ENCODE measurements at regions not wholly inside any gene's neighbourhood (a gene's known extent, or its start where the extent isn't known, plus 50 kb on each side); places are given as distances from the start of the nearest gene placed in this dataset.

DNA sequence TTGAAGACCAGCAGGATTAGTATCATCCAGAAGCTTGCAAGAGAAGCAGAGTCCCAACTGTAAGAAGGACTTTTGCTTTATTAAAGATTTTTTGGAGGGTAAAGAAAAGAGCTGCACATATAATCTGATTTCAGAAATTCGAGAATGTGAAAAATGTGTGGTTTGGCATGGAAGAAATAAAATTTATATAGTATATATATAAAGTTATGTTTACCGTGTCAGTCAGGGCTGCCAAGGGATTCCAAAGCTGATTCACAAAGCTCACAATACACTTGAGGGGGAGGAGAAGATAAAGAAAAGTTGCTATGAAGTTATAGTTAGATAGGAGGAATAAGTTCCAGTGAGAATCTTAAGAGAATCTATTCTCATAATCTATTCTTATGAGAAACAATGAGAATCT is 231.8 kb upstream of the CACNA2D1 start:
- Histone ChIP-seq H3K23ac (ENCODE audit: low read length) (no peak overlapping the region), H2BK5ac (ENCODE audit: low read depth, low read length, poor library complexity) (no peak overlapping the region), H3K27me3 (ENCODE audit: insufficient read depth, low read length) (no peaks in the 10 kb centered on the region), H3K4ac (ENCODE audit: low read depth, low read length) (no peak overlapping the region), H4K12ac (ENCODE audit: low read depth, low read length) (no peak overlapping the region), H3K18ac (ENCODE audit: low read length) (no peak overlapping the region), H3K36me3 (ENCODE audit: control insufficient read depth in 1 of 2, insufficient read depth in 2 of 2, low read length in 2 of 2) (no peaks in the 10 kb centered on the region), H3K79me2 (ENCODE audit: control insufficient read depth, insufficient read depth, low read length, poor library complexity) (no peaks in the 10 kb centered on the region), H3K4me3 (ENCODE audit: low read depth, low read length) (no peak overlapping the region), H2BK12ac (ENCODE audit: low read length) (no peak overlapping the region), H3K14ac (ENCODE audit: low read length) (no peak overlapping the region), H3K4me1 (ENCODE audit: control insufficient read depth in 1 of 2, insufficient read depth in 2 of 2, low read length in 2 of 2) (no peaks in the 10 kb centered on the region), H4K91ac (ENCODE audit: low read depth, low read length) (no peak overlapping the region), H2BK120ac (ENCODE audit: insufficient read depth, low read length, poor library complexity) (no peak overlapping the region), H3K9me3 (ENCODE audit: insufficient read depth, low read depth, low read length) (no peaks in the 10 kb centered on the region), H3K79me1 (ENCODE audit: low read length) (no peaks in the 10 kb centered on the region), H2AK5ac (ENCODE audit: low read length) (no peak overlapping the region), H2AFZ (ENCODE audit: insufficient read depth, low read length, poor library complexity) (no peak overlapping the region), H3K9ac (ENCODE audit: low read length) (no peak overlapping the region), H4K8ac (ENCODE audit: low read depth, low read length) (no peak overlapping the region), H3K4me2 (ENCODE audit: low read length) (no peak overlapping the region), H3K27ac (ENCODE audit: low read depth, low read length) (no peak overlapping the region)
- 100% methylated on average over 1 of the region's 2 CpGs for WGBS (ENCODE audit: extremely low coverage, insufficient coverage, insufficient read length)
- no peak for DNase-seq

DNA sequence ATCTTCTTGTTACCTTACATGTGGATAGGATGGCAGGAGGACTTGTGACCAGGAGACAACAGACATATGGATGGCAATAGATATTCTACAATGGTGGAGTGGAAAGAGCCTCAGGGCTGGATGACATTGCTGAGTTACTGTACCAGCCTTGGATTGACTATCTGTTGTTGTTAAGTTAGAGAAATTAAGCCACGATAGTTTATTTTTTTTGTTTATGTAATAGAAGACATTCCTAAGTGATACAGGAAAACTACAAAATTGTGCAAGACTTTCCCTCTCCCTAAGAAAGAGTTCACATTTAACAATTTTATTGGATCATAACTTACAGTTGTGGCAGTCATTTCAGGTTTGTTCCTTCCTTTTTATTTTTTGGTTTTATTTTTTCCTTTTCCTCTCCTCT is 230.7 kb upstream of the CACNA2D1 start:
- no peak overlapping the region for H3K27ac ChIP-seq (ENCODE audit: low read depth, low read length)
- H3K4ac ChIP-seq (ENCODE audit: low read depth, low read length), result no peak overlapping the region
- no peak overlapping the region for H3K14ac ChIP-seq (ENCODE audit: low read length)
- H3K4me2 ChIP-seq (ENCODE audit: low read length), result no peak overlapping the region
- H3K4me3 ChIP-seq (ENCODE audit: low read depth, low read length), result no peak overlapping the region
- H4K91ac ChIP-seq (ENCODE audit: low read depth, low read length), result no peak overlapping the region
- no peaks in the 10 kb centered on the region for H3K79me1 ChIP-seq (ENCODE audit: low read length)
- no peaks in the 10 kb centered on the region for H3K79me2 ChIP-seq (ENCODE audit: control insufficient read depth, insufficient read depth, low read length, poor library complexity)
- H3K9ac ChIP-seq (ENCODE audit: low read length), result no peak overlapping the region
- H3K18ac ChIP-seq (ENCODE audit: low read length), result no peak overlapping the region
- no peaks in the 10 kb centered on the region for H3K9me3 ChIP-seq (ENCODE audit: insufficient read depth, low read depth, low read length)
- H4K12ac ChIP-seq (ENCODE audit: low read depth, low read length), result no peak overlapping the region
- no peak overlapping the region for H2AFZ ChIP-seq (ENCODE audit: insufficient read depth, low read length, poor library complexity)
- no peaks in the 10 kb centered on the region for H3K36me3 ChIP-seq (ENCODE audit: control insufficient read depth in 1 of 2, insufficient read depth in 2 of 2, low read length in 2 of 2)
- H3K27me3 ChIP-seq (ENCODE audit: insufficient read depth, low read length), result no peaks in the 10 kb centered on the region
- DNase-seq, result no peak
- H2AK5ac ChIP-seq (ENCODE audit: low read length), result no peak overlapping the region
- H2BK120ac ChIP-seq (ENCODE audit: insufficient read depth, low read length, poor library complexity), result no peak overlapping the region
- no peak overlapping the region for H2BK12ac ChIP-seq (ENCODE audit: low read length)
- H2BK5ac ChIP-seq (ENCODE audit: low read depth, low read length, poor library complexity), result no peak overlapping the region
- WGBS (ENCODE audit: extremely low coverage, insufficient coverage, insufficient read length), result no CpG with 5 or more reads among the region's 1 CpG
- H4K8ac ChIP-seq (ENCODE audit: low read depth, low read length), result no peak overlapping the region
- no peaks in the 10 kb centered on the region for H3K4me1 ChIP-seq (ENCODE audit: control insufficient read depth in 1 of 2, insufficient read depth in 2 of 2, low read length in 2 of 2)
- no peak overlapping the region for H3K23ac ChIP-seq (ENCODE audit: low read length)

DNA sequence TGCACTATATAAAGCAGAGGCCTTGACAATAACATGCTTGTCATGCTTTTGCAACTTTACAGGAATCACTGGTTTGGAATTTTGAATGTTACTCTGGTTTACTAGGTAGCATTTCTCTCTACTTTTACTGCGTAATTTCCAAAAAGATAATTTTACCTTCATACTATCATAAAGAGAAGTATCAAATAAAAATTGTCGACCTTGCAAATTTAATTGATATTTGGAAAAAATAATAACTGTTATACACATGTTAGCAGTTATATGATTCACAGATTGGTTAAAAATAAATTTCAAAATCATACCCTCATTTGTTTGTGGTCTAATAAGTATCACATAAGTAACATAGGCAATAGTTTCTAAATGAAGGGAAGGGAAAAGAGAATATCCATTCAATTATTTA is 228.5 kb upstream of the CACNA2D1 start:
- no peak overlapping the region for H3K27ac ChIP-seq (ENCODE audit: low read depth, low read length)
- H2BK5ac ChIP-seq (ENCODE audit: low read depth, low read length, poor library complexity), result no peak overlapping the region
- no peak overlapping the region for H3K9ac ChIP-seq (ENCODE audit: low read length)
- H3K9me3 ChIP-seq (ENCODE audit: insufficient read depth, low read depth, low read length), result no peaks in the 10 kb centered on the region
- H3K4me1 ChIP-seq (ENCODE audit: control insufficient read depth in 1 of 2, insufficient read depth in 2 of 2, low read length in 2 of 2), result no peaks in the 10 kb centered on the region
- no peaks in the 10 kb centered on the region for H3K79me2 ChIP-seq (ENCODE audit: control insufficient read depth, insufficient read depth, low read length, poor library complexity)
- no peak overlapping the region for H3K4me3 ChIP-seq (ENCODE audit: low read depth, low read length)
- no peak overlapping the region for H3K4ac ChIP-seq (ENCODE audit: low read depth, low read length)
- H4K8ac ChIP-seq (ENCODE audit: low read depth, low read length), result no peak overlapping the region
- no peak overlapping the region for H3K23ac ChIP-seq (ENCODE audit: low read length)
- no peak overlapping the region for H2AFZ ChIP-seq (ENCODE audit: insufficient read depth, low read length, poor library complexity)
- no peaks in the 10 kb centered on the region for H3K79me1 ChIP-seq (ENCODE audit: low read length)
- H2BK12ac ChIP-seq (ENCODE audit: low read length), result no peak overlapping the region
- no peaks in the 10 kb centered on the region for H3K27me3 ChIP-seq (ENCODE audit: insufficient read depth, low read length)
- H4K12ac ChIP-seq (ENCODE audit: low read depth, low read length), result no peak overlapping the region
- no CpG with 5 or more reads among the region's 2 CpGs for WGBS (ENCODE audit: extremely low coverage, insufficient coverage, insufficient read length)
- no peak overlapping the region for H2AK5ac ChIP-seq (ENCODE audit: low read length)
- no peak overlapping the region for H3K18ac ChIP-seq (ENCODE audit: low read length)
- H3K36me3 ChIP-seq (ENCODE audit: control insufficient read depth in 1 of 2, insufficient read depth in 2 of 2, low read length in 2 of 2), result no peaks in the 10 kb centered on the region
- no peak overlapping the region for H4K91ac ChIP-seq (ENCODE audit: low read depth, low read length)
- H3K4me2 ChIP-seq (ENCODE audit: low read length), result no peak overlapping the region
- H2BK120ac ChIP-seq (ENCODE audit: insufficient read depth, low read length, poor library complexity), result no peak overlapping the region
- H3K14ac ChIP-seq (ENCODE audit: low read length), result no peak overlapping the region
- no peak for DNase-seq

DNA sequence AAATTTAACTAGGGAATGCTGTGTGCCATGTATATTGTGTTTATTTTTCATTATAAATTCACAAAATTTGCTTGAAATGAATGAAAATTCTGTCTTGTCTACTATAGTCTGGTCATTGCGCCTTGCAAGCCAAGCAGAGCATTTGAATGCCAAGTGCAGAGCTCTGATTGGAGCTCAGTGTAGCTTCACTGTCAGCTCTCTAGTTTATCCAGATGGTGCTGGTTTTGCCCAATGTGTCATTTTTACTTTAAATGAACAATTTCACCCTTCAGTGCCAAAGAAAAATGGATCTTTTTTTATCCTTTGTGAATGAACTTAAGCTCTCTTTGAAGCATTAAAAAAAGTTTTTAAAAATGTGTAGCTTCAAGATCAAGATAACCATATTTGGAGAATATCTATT is 225.6 kb upstream of the CACNA2D1 start:
- no peak overlapping the region for H3K4ac ChIP-seq (ENCODE audit: low read depth, low read length)

More for the DNA sequence above, 225.6 kb upstream of the CACNA2D1 start:
- no CpG with 5 or more reads among the region's 1 CpG for WGBS (ENCODE audit: extremely low coverage, insufficient coverage, insufficient read length)
- Histone ChIP-seq H3K9ac (ENCODE audit: low read length) (no peak overlapping the region), H3K27ac (ENCODE audit: low read depth, low read length) (no peak overlapping the region), H3K23ac (ENCODE audit: low read length) (no peak overlapping the region), H3K79me2 (ENCODE audit: control insufficient read depth, insufficient read depth, low read length, poor library complexity) (no peaks in the 10 kb centered on the region), H2BK5ac (ENCODE audit: low read depth, low read length, poor library complexity) (no peak overlapping the region), H3K36me3 (ENCODE audit: control insufficient read depth in 1 of 2, insufficient read depth in 2 of 2, low read length in 2 of 2) (no peaks in the 10 kb centered on the region), H2BK12ac (ENCODE audit: low read length) (no peak overlapping the region), H3K9me3 (ENCODE audit: insufficient read depth, low read depth, low read length) (no peaks in the 10 kb centered on the region), H4K12ac (ENCODE audit: low read depth, low read length) (no peak overlapping the region), H2BK120ac (ENCODE audit: insufficient read depth, low read length, poor library complexity) (no peak overlapping the region), H3K27me3 (ENCODE audit: insufficient read depth, low read length) (no peaks in the 10 kb centered on the region), H4K8ac (ENCODE audit: low read depth, low read length) (no peak overlapping the region), H4K91ac (ENCODE audit: low read depth, low read length) (no peak overlapping the region), H3K18ac (ENCODE audit: low read length) (no peak overlapping the region), H2AK5ac (ENCODE audit: low read length) (no peak overlapping the region), H3K4me2 (ENCODE audit: low read length) (no peak overlapping the region), H3K4me3 (ENCODE audit: low read depth, low read length) (no peak overlapping the region), H3K4me1 (ENCODE audit: control insufficient read depth in 1 of 2, insufficient read depth in 2 of 2, low read length in 2 of 2) (no peaks in the 10 kb centered on the region), H3K14ac (ENCODE audit: low read length) (no peak overlapping the region), H2AFZ (ENCODE audit: insufficient read depth, low read length, poor library complexity) (no peak overlapping the region), H3K79me1 (ENCODE audit: low read length) (no peaks in the 10 kb centered on the region)
- no peak for DNase-seq
